ENCODE measurements at regions not wholly inside any gene's neighbourhood (a gene's known extent, or its start where the extent isn't known, plus 50 kb on each side); places are given as distances from the start of the nearest gene placed in this dataset.
"Not testable (repeated sequence)": the region's sequence is repeated elsewhere in the genome, so short reads cannot be mapped to it uniquely, and the experiment has no call there.

DNA sequence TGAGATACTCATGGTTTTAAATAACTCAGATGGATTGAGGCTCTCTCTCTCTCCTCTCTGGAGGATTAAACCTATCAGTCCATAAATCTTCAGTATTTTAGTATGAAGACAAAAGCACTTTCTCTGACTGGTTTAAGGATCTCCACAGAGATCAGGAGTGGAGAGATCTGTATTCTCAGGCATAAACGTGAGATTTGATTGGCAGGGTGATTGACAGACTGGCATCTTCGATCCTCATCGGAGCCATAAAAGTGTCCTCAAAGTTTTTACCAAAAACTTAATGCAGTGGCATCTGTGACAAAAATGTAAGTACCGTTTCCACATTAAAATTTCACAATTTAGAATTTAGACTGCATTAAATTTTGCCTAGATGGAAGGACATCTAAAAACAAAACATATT, 870.1 kb downstream of the KCNJ2 start:
- no peak for DNase-seq

DNA sequence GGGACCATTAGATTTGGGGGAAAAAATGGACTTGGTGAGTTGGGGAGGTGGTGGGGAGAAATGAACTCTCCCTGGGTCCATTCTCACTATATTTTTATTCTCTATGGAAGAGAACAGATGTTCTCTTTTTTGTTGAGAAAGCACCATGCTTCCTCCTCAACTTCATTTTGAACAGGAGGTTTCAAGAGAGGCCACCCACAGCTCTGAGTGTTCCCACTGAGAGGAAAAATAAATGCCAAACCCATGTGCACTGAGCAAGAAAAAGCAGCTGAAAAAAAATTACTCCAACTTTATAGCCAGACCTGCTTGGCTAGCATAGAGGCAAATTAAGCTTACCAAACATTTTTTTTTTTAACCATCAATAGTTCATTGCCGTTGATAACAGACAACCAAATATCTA, 883.6 kb downstream of the KCNJ2 start:
- no peak for DNase-seq

DNA sequence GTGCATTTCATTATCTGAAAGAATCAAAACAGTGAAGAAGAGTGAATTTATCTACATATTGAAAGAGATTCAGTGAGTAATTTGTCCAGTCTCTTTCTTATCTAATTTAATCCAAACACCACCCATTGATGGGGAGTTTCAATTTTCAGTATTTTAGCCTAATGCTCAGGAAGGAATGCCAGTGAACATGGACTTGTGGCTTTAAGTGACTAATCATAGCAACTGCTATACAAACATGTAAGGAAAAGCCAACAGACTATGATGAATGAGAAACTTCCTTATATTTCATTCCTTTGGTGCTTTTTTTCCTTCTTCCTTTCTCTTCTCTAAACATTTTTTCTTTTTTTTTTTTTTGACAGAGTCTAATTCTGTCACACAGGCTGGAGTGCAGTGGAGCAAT, 885.8 kb downstream of the KCNJ2 start:
- DNase-seq = peak; percentile 57

DNA sequence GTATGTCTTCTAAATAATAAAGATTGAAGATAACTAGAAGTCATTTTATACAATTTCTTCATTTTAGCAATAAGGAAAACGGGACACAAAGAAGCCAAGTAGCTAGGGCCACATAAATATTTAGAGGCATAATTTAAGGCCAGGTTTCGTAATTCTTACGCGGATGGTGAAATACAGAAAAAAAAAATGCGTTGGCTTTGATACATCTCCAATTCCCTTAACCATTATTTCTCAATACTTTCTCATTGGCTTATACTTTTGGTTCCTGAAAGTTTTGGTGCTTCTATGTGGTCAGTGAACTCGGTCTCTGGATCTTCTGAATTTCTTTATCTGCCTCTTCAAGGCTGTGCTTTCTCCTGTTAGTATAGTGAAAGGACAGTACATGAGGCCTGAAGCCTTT, 888.1 kb downstream of the KCNJ2 start:
- no peak for DNase-seq

DNA sequence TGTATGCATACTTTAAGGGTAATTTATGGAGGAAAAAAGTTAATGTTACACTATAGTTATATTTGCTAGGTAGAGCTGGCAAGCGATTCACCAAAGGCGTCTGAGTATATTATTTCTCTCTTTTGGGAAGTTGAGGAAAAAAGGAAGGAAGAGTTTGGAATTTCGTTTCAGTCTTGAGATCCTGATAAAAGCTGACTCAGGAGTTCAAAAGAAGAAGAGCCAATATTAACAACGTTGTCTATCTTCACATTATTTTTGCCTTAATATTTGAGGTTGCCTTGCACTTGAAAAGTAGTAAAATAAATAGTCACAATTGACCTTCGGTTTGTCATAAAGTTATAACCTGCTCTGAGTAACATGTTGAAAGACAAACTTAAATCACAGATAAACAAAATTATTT, 888.6 kb downstream of the KCNJ2 start:
- no peak for DNase-seq

DNA sequence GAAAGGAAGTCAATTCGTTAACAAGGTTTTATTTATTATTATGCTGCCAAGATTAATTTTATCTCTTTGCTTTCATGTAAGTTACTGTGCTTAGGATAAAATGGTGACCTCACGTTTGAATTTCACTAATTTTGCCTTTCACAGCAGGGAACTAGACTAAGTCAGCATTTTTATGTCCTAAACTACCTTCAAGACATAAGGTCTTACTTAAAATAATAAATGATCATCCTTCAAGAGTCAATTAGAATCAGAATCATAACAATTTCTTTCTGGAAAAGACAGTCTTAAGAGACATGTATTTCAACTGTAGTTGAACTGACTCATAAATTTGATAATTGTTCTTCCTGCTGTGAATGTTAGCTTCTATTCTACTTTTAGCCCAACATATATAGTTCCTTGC, 893.8 kb downstream of the KCNJ2 start:
- DNase-seq = no peak

DNA sequence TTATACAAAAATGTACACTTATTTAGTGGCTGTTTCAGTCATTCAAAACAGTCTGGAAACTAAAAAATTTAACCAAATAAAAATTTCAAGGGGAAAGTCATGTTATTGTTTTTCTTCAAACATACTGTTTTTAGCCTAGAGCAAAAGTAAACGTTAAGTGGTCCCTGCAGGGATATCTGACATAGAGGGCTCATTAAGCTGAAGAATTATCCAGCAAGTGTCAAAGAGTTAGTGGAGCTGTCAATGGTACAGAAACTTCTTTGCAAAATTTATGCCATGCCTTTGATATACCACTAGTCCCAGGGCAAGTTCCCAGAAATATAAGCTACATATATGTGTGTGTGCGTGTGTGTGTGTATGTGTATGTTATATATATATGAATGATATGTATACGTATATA, 894.2 kb downstream of the KCNJ2 start:
- no peak for DNase-seq

DNA sequence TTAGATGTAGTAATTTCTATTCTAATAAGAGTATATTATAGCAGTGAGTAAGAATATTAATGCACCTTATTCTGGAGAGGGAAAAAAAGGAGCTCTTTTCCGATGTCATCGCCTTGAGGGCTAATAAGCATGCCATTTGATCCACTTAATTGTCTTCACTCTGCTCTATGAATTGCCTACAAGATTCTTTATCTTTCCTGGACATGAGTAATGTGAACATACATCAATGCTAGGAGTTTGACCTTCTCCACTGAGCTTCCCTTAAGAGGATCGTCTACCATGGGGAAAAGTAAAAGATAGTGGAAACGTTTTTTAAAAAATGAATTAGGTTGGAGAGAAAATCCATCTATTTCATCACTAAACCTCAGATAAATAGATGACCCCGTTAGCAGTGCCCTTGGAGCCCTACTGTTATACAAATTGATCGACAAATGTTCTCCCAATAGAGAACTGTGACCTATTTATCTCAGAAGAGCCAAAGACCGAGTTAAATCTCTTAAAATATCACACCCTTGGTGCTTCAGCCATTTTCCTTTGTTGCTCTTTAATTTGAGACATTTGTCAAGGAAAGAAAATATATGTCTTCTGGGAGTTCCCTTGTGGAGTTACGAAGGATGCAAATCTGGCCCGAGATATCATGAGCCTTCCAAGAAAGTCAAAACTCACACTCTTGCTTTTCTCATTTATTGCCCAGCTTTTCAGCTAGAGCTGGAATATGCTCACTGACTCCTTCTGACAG, 898.5 kb downstream of the KCNJ2 start:
- no peak for DNase-seq

DNA sequence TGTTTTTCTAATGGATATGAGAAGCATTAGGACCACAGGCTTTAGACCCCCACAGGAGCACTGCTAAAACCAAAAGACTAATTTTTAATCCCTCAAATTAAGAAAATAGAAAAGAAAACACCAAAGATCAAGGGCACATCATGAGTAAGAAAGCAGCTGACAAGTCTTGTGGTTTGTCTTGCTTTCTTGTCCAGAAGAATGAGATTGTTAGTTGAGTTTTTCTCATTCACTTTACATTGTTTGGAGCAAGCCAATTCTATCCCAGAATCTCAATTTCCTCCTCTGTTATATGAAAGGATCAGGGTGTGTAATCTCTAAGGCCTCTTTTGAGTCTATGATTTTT, 899.0 kb downstream of the KCNJ2 start:
- no peak for DNase-seq

DNA sequence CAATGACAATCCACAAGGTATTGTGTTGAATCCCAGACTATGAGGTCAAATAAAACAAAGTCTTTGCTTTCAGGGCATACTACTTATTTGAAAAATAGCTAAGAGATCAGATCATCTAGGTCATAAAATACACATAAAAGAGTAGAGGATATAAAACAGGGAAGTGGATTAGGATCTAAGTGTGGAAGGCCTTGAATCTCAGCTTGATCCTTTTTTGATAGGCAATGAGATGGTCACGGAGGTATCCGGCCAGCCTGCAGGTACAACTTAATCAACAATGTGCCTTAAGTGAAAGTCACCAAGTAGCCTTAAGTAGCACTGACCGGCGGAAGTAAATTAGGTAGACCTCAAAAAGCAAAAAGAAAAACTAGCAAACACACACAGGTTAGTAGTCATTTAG, 901.7 kb downstream of the KCNJ2 start:
- no peak for DNase-seq

DNA sequence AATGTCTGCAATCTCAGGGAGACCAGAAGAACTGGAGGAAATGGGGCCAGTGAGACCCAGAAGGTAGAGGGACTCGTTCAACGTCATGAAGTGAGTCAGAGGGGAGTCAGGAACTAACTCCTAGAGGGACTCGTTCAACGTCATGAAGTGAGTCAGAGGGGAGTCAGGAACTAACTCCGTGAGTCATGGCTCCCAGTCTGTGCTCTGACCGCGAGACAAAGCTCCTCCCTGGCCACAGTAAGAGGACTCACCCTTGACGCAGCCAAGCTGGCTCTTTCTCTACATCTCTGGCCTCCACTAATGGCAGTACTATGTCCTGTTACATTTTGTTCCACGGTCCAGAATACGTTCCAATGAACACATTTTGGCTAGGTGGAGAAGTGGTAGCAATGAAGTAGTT, 902.5 kb downstream of the KCNJ2 start:
- DNase-seq = peak; percentile 98

DNA sequence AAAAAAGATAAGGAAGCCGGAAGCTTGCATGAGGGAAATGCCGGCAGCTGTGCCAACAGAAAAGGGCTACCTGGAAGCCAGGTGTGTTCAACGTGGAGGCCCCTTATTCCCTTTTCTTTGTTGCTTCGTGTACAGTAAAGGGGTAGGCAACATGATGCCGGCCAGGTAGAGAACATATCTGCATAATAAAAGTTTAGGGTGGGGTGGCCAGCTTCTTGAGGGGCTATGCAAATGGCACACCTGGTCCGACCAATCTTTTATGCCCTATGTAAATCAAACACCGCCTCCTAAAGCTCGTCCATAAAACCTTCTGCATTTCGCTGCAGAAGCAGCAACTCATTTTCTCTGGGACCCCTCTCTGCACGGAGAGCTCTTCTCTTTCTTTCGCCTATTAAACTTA, 911.6 kb downstream of the KCNJ2 start:
- DNase-seq = no peak

DNA sequence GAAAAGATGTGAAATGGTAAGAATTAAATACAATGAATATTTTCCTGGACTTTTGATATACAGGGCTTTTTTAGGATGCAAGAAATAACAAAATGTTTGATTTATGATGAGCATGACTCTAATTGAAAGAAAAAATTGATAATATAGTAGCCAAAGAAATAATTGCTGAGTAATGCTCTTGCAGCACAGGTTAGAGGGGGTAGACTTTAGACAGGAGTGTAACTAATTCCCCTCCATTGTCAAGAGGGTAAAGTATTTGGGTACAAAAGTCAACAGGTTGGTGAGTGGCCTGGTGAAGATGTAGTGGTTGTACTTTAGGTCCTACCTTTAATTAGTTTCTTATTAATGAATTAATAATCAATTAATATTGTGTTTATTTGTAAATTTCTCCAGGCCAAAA, 912.3 kb downstream of the KCNJ2 start:
- no peak for DNase-seq

DNA sequence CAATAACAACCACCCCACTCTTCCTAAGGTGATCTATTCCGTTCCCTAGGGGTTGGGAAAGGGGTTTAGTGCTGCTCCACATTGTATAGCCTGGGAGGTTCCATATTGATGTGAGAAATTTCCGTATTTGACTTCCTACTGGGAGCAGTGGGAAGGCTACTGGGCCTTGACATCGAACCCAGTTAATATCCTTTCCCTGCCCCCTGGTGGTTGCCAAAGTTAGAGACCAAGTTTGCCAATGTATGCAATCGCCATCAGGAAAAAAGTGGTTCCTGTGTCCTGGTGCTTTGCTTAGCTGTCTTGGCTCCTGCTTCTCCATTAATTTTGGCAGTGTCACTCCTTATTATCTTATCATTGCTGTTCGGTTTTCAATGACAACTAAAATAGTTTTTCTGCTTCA, 914.9 kb downstream of the KCNJ2 start:
- peak; percentile 45 for DNase-seq

DNA sequence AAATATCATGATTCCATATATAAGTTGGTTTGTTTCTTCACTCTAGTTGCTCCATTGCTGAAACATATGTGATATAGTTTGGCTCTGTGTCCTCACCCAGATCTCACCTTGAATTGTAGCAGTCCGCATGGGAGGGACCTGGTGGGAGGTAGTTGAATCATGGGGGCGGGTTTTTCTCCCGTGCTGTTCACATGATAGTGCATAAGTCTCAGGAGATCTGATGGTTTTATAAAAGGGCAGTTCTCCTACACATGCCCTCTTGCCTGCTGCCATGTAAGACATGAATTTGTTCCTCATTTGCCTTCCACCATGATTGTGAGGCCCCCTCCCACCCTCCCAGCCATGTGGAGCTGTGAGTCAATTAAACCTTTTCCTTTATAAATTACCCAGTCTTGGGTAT, 915.5 kb downstream of the KCNJ2 start:
- no peak for DNase-seq

DNA sequence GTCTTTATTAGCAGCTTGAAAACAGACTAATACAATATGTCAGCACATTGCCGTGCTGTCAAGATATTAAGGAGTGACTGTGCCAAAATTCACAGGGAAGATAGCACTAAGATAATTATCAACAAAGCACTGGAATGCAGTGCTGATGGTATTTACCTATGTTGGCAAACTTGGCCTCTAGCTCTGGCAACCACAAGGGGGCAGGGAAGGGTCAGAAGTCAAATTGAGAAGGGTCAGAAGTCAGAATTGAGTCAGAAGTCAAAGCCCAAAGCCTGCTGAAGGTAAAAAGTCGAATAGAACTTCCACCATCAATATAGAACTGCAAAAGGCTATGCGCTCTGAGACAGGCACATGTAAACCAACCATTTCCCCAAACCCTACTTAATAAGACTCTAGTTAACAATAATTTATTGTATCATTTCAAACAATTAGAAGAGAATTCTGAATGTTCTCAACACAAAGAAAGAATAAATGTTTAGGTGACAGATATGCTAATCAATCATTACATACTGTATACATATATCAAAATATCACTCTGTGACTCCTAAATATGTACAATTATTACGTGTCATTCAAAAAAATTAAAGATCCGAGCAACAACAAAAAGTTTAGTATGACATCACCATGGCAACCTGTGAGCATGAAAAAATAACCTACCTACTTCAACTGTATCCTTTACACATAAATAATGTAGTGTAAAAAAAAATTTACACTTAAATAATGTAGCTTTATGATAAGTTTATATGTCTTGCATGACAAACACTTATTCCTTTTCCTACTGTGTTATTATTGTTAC, 916.1 kb downstream of the KCNJ2 start:
- no peak for DNase-seq

DNA sequence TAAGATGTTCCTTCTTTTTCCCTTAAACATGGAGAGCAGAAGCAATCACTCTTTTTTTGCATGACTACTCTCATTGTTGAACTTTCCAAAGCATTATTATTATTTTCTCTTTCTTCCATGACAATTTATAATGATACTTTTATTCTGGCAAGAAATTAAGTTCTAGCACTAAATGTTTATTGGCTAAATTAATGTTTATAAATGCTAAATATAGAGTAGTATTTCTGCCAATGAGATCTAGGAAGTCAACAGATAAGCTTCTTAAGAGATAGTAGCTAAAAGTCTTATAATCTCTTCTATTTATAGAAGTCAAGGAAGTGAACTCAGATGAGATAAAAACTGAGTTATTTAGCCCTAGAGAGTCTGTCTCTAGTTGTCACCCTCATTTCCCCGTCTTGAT, 920.1 kb downstream of the KCNJ2 start:
- DNase-seq = no peak

DNA sequence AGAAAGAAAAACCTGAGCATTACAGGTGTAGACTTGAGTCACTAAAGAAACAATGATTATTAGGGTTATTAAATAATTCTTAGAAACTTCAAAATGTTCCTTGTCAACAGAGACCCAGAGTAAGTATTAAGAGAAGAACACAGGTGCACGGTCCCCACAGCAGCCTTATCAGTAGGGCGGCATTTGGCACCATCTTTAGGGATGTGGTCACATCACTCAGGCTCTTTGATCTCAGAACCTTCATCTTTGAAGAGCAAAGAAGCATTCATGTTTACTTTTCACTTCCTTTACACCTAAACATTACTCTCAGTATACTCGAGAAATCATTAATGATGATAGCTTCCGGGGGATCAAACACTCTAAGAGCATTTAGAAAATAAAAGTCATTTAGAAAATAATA, 928.7 kb downstream of the KCNJ2 start:
- DNase-seq = no peak

DNA sequence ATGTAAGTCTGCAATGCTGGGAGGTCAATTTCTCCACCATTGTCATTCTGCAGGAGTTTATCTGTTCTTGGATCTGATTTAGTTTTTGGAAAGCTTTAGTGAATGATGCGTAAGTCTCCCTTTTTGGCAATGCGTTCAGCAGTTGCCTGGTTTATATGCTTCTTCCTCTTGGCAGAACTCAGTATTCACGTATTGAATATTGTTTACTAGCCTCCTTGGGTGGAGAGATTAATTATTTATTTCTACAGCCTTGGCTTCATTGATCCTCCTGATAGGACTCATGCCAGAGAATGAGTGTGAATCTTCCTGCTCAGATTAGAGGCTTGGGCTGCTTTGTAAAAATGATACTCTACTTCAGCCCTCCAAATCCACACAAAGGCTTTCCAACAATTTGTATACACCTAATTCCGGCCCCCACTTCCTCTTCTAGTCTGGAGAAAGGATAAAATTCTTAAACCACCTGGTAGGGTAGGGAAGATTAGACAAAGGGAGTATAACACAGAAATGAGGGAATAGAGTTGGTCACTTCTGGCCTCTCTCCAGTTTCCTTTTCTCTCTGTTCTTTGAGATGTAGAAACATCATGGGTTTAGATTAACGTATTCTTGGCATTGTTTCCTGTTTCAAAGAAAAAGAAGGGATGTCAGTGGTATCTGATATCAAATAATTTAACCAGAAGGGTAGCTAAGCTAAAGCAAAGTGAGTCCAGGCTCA, 929.8 kb downstream of the KCNJ2 start:
- DNase-seq = no peak

DNA sequence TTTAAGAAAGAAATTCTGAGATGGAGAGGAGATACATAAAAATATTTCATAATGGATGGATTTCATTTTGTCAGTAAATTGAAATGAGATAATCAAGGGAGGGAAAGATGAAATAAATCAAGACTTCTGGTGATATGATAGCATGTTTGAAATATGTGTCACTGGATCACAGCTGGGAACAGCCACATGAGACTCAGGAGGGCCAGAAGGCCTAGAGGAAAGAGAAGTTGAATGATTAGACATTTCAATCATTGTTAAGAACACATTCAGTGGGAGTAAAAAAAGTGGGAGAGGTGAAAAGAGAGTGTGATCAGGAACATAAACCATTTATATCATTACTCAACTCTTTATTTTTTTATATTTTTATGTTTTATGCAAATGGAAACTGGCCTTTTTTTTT, 933.4 kb downstream of the KCNJ2 start:
- no peak for DNase-seq

DNA sequence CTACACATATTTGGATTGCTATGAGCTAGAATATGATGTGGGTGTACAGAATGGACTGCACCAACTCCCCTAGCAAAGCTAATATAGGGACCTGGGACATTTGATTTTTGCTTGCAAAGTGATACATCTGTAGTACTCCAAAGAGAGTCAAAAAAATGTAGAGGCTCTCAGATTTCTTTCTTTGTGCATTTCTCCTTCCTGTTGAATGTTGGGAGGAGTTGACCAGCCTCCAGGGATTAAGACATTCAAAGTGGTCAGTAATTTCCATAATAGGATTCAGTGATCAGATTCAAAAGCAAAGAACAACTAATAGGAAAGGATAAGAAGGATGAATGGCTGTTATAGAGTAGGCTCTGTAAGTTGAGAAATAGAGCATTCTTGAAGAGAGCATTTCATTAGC, 934.9 kb downstream of the KCNJ2 start:
- no peak for DNase-seq

DNA sequence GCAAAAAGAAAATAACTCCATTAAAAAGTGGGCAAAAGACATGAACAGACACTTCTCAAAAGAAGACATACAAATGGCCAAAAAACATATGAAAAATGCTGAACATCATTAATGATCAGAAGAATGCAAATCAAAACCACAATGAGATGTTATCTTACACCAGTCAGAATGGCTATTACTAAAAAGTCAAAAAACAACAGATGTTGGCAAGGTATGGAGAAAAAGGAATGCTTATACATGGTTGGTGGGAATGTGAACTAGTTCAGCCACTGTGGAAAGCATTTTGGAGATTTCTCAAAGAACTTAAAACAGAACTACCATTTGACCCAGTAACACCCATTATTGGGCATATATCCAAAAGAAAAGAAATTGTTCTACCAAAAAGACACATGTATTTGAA, 936.7 kb downstream of the KCNJ2 start:
- not testable (repeated sequence) for DNase-seq

DNA sequence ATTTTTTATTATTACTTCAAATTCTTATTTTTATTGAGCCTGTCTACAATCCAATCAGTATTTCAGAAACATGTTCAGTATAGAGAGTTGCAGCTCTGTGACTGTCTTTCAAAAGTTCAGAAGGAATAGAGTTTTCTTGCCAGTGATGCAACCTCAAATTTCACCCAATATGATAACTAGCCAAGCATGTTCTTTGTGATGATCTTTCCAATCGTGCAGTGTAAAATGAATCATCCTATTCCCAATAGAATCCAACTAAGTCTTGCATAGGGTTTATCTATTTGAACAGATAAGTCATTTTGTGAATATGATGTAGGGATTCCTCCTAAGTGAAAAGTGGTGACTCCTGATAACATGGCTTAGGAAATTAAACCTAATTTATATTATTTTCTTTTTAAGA, 937.8 kb downstream of the KCNJ2 start:
- no peak for DNase-seq

DNA sequence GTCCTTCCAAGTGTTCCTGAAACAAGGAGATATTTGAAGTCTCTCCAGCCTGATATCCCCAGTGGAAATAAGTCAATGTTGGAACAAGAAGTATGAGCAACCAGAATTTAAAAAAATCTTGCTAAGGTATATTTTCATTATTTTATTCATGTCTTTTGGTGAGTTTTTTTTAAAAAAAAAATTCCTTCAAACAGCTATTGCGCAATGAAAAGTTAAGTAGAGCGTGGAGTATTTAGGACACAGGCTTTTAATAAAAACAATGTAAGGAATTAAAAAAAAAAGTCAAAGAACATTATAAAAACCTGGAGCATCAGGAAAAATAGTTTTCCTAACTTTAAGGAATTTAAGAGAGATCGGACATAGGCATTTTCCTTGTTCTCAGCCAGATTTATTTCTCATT, 940.4 kb downstream of the KCNJ2 start:
- no peak for DNase-seq
